ENCODE measurements at regions not wholly inside any gene's neighbourhood (a gene's known extent, or its start where the extent isn't known, plus 50 kb on each side); places are given as distances from the start of the nearest gene placed in this dataset.

DNA sequence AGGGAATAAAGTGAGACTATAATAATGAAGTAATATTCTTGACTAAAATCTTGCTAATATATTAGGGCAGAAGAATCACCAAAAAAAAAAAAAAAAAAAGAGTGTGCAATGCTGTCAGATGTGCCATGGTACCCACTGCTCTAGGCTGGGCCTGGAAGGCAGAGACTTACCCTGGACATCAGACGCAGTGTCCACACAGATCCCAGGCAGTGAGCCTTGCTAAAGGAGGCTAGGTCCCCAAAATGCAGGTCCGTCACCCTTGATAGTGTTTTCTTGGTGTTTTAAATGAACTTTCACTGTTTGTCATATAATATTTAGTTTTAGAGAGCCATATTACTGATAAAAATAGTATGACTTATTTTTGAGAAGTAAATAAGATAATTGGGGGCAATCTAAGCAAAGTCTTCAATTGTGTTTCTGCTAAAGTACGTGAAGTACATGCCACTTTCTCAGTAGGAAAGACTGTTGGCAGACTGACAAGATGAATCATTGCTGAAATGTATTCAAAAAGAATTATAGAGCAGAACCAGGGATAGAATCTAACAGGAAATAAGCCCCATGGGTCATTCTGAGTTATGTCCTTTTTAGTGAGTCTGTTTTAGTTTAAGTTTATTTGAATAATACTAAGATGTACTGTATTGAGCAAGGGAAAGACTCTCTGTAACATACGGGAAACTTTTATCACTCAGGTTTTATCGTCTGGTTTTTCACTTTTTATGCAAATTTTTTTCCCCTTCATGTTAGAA, 74.6 kb upstream of the PDC start:
- Histone ChIP-seq H3K36me3 (ENCODE audit: control insufficient read depth, insufficient read depth, low read length) (no peaks in the 10 kb centered on the region), H3K27me3 (replicated peaks; ENCODE audit: control insufficient read depth, insufficient read depth, low read length) (no peaks in the 10 kb centered on the region; the same call in 1 of the 2 replicates), H3K4me3 (replicated peaks; ENCODE audit: low read depth, low read length) (no peak overlapping the region)
- TF ChIP-seq, protein P1, sequence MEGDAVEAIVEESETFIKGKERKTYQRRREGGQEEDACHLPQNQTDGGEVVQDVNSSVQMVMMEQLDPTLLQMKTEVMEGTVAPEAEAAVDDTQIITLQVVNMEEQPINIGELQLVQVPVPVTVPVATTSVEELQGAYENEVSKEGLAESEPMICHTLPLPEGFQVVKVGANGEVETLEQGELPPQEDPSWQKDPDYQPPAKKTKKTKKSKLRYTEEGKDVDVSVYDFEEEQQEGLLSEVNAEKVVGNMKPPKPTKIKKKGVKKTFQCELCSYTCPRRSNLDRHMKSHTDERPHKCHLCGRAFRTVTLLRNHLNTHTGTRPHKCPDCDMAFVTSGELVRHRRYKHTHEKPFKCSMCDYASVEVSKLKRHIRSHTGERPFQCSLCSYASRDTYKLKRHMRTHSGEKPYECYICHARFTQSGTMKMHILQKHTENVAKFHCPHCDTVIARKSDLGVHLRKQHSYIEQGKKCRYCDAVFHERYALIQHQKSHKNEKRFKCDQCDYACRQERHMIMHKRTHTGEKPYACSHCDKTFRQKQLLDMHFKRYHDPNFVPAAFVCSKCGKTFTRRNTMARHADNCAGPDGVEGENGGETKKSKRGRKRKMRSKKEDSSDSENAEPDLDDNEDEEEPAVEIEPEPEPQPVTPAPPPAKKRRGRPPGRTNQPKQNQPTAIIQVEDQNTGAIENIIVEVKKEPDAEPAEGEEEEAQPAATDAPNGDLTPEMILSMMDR (IDR thresholded peaks at IDR 0.05; ENCODE audit: insufficient read depth, low read length, poor library complexity, severe bottlenecking): no peak
- DNase-seq (ENCODE audit: extremely low read depth, insufficient read length): no peak

GRCh38 chr1:186534401-186534800, 73.5 kb upstream of the PDC start:
- no peak overlapping the region for H3K4me3 ChIP-seq (replicated peaks; ENCODE audit: low read depth, low read length)
- H3K27me3 ChIP-seq (replicated peaks; ENCODE audit: control insufficient read depth, insufficient read depth, low read length): no peaks in the 10 kb centered on the region; the same call in 1 of the 2 replicates
- H3K36me3 ChIP-seq (ENCODE audit: control insufficient read depth, insufficient read depth, low read length): no peaks in the 10 kb centered on the region
- TF ChIP-seq, protein P1 (IDR thresholded peaks at IDR 0.05; ENCODE audit: insufficient read depth, low read length, poor library complexity, severe bottlenecking): no peak
- DNase-seq (ENCODE audit: extremely low read depth, insufficient read length): no peak

DNA sequence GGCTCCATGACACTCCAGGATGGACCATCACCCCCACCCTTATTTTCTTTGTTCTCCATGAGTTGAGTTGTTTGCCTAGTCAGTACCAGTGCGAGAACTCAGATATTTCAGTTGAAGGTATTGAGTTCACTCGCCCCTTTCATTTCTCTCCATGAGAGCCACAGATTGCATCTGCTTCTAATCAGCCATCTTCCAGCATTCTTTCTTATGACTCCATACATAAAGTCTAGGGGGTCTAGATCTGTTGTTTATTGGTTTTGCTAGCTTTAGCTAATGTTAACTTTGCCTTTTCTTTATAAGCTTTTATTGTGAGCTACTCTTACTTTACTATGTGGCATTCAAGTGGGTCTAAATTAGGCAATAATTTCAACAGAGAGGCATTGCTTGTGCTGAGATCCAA, 71.6 kb upstream of the PDC start:
- H3K27me3 ChIP-seq (replicated peaks; ENCODE audit: control insufficient read depth, insufficient read depth, low read length): no peaks in the 10 kb centered on the region; the same call in 1 of the 2 replicates
- H3K36me3 ChIP-seq (ENCODE audit: control insufficient read depth, insufficient read depth, low read length): no peaks in the 10 kb centered on the region
- no peak overlapping the region for H3K4me3 ChIP-seq (replicated peaks; ENCODE audit: low read depth, low read length)
- TF ChIP-seq, protein P1 (IDR thresholded peaks at IDR 0.05; ENCODE audit: insufficient read depth, low read length, poor library complexity, severe bottlenecking): no peak
- DNase-seq (ENCODE audit: extremely low read depth, insufficient read length): no peak

DNA sequence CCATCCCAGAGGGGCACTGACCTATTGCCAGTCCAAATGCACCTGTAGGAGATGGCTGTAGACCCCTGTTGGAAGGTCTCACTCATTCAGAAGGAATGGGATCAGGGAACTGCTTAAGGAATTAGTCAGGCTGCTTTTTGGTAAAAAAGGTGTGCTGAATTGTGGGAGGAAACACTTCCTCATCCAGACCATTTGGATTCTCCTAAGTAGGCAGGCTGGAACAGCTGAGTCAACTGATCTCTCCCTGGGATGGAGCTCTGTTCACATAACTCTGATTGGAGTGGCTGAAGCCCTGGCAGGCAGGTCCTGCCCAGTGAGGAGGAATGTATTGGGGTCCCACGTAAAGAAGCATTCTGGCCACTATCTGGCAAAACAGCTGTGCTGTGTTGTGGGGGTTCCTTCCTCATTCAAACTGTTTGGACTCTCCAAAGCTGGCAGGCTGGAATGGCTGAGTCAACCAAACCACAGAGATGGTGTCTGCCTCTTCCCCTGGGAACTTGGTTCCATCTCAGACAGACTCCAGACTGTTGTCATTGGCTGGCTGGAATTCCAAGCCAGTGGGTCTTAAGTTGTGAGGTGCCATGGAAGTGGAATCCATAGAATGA, 70.7 kb upstream of the PDC start:
- Histone ChIP-seq H3K27me3 (replicated peaks; ENCODE audit: control insufficient read depth, insufficient read depth, low read length) (no peaks in the 10 kb centered on the region; the same call in 1 of the 2 replicates), H3K36me3 (ENCODE audit: control insufficient read depth, insufficient read depth, low read length) (no peaks in the 10 kb centered on the region), H3K4me3 (replicated peaks; ENCODE audit: low read depth, low read length) (no peak overlapping the region)
- DNase-seq (ENCODE audit: extremely low read depth, insufficient read length): no peak
- TF ChIP-seq, protein P1 (IDR thresholded peaks at IDR 0.05; ENCODE audit: insufficient read depth, low read length, poor library complexity, severe bottlenecking): no peak

- no peak overlapping the region for H3K4me3 ChIP-seq (replicated peaks; ENCODE audit: low read depth, low read length)
- TF ChIP-seq, protein P1 (IDR thresholded peaks at IDR 0.05; ENCODE audit: insufficient read depth, low read length, poor library complexity, severe bottlenecking): no peak
- no peak for DNase-seq (ENCODE audit: extremely low read depth, insufficient read length)
- no peaks in the 10 kb centered on the region for H3K36me3 ChIP-seq (ENCODE audit: control insufficient read depth, insufficient read depth, low read length)
- H3K27me3 ChIP-seq (replicated peaks; ENCODE audit: control insufficient read depth, insufficient read depth, low read length): no peaks in the 10 kb centered on the region; the same call in 1 of the 2 replicates
Measured at GRCh38 chr1:186530109-186530508, 69.2 kb upstream of the PDC start.
